ENCODE measurements at regions not wholly inside any gene's neighbourhood (a gene's known extent, or its start where the extent isn't known, plus 50 kb on each side); places are given as distances from the start of the nearest gene placed in this dataset.

DNA sequence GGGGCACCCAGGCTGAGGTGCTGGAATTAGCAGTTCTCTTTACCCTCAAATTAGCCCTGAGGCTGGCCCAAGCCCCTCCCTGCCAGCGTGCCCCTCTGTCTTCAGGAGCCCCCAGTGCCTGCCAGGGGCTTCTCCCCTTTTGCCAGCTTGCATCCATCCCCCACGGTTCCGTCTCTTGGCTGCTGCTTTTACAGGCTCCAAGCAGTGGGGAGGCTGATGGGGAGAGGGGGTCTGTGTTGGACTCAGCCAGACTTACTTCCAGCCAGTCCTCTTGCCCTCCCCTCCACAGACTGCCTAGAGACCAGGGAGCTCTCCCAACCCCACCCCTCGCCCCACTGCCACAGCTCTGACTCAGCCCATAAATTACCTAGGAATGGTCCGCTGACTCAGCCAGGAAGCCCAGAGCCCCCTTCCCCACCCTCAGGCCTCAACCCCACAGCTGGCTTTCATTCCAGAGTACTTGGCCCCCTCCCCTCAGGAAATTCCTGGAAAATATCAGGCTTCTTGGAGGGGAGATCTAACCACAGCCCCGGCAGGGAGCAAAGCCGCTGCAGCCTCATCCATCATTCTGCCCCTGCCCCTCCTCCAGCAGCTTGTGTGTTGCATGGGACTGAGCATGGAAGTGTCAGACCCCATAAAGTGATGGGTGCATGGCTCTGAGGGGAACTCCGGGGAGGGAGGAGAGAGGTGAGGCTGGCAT, 184.6 kb downstream of the ZFP36L2 start:
- Histone ChIP-seq H3K4me3 (ENCODE audit: low read length) (no peak overlapping the region), H3K4me1 (ENCODE audit: control insufficient read depth, insufficient read depth, low read length) (peaks cover 77% of the 10 kb centered on the region), H3K27ac (ENCODE audit: low read length) (peak overlapping the region; percentile 94), H3K27me3 (ENCODE audit: control insufficient read depth, insufficient read depth, low read length) (no peaks in the 10 kb centered on the region), H3K36me3 (ENCODE audit: control insufficient read depth, insufficient read depth, low read length) (no peaks in the 10 kb centered on the region), H3K9me3 (ENCODE audit: control insufficient read depth, low read depth, low read length) (peaks cover 2% of the 10 kb centered on the region)
- DNase-seq, result peak; percentile 86 to 89
- WGBS (ENCODE audit: insufficient coverage, low lambda C conversion rate), result no CpG with 5 or more reads among the region's 8 CpGs

DNA sequence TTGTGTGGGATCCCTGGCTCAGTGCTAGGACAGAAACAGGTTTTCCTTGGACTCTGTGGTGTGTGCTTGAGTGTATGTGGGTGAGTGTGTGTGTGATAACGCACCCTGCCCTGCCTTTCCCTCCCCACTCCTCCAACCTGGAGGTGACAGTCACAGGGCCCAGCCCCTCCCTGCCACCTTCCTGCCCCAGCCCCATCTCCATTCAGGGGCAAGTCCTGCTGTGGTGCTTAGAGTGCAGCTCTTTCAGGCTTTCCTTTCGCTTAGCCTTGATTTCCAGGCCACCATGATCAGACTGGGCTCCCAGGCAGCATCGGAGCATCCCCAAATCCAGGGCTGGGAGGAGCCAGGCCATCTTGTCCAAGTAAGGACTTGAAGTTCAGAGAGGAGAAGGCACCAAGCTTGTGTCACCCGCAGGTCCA, 185.2 kb downstream of the ZFP36L2 start:
- H3K36me3 ChIP-seq (ENCODE audit: control insufficient read depth, insufficient read depth, low read length), result no peaks in the 10 kb centered on the region
- H3K4me1 ChIP-seq (ENCODE audit: control insufficient read depth, insufficient read depth, low read length), result peaks cover 72% of the 10 kb centered on the region
- H3K9me3 ChIP-seq (ENCODE audit: control insufficient read depth, low read depth, low read length), result no peaks in the 10 kb centered on the region
- H3K4me3 ChIP-seq (ENCODE audit: low read length), result no peak overlapping the region
- no peaks in the 10 kb centered on the region for H3K27me3 ChIP-seq (ENCODE audit: control insufficient read depth, insufficient read depth, low read length)
- no CpG with 5 or more reads among the region's 4 CpGs for WGBS (ENCODE audit: insufficient coverage, low lambda C conversion rate)
- H3K27ac ChIP-seq (ENCODE audit: low read length), result peak overlapping the region; percentile 94
- peak; percentile 80 to 88 for DNase-seq

DNA sequence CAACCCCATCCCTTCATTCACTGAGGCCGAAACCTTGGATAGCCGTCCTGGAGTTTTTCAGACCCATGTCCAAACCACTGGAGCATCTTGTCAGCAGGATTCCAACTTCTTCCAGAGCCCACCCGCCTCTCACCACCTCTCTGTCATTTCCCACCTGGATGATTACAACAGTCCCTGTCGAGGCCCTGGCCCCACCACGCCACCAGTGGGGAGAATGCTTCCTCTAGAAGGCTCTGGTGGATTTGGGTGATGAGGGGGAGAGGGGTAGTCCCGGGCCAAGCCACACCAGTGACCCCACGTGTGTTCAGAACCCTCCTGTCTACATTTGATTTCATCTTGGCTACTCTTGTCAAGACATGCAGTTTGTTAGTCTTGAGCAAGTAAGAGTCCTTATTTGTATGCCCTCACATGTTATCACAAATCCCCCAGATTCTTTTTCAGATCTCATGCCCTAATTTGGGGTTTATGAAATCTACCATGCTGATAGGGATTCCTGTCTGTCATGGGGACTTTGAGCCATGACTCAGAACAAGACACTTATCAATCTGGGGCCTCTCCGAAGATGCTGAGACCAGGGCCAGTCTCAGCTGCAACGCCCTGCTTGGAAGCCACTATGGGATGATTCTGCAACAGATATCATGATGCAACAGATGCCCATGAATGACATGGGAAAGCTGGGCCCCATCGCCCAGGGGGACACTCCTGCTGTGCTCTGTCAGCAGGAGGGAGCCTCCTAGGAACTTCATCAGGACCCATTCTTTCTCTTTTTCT, 186.1 kb downstream of the ZFP36L2 start:
- Histone ChIP-seq H3K27me3 (ENCODE audit: control insufficient read depth, insufficient read depth, low read length) (no peaks in the 10 kb centered on the region), H3K27ac (ENCODE audit: low read length) (peak overlapping the region; percentile 94), H3K4me3 (ENCODE audit: low read length) (no peak overlapping the region), H3K36me3 (ENCODE audit: control insufficient read depth, insufficient read depth, low read length) (no peaks in the 10 kb centered on the region), H3K4me1 (ENCODE audit: control insufficient read depth, insufficient read depth, low read length) (peaks cover 67% of the 10 kb centered on the region), H3K9me3 (ENCODE audit: control insufficient read depth, low read depth, low read length) (no peaks in the 10 kb centered on the region)
- peak; percentile 88 to 89 for DNase-seq
- no CpG with 5 or more reads among the region's 10 CpGs for WGBS (ENCODE audit: insufficient coverage, low lambda C conversion rate)

DNA sequence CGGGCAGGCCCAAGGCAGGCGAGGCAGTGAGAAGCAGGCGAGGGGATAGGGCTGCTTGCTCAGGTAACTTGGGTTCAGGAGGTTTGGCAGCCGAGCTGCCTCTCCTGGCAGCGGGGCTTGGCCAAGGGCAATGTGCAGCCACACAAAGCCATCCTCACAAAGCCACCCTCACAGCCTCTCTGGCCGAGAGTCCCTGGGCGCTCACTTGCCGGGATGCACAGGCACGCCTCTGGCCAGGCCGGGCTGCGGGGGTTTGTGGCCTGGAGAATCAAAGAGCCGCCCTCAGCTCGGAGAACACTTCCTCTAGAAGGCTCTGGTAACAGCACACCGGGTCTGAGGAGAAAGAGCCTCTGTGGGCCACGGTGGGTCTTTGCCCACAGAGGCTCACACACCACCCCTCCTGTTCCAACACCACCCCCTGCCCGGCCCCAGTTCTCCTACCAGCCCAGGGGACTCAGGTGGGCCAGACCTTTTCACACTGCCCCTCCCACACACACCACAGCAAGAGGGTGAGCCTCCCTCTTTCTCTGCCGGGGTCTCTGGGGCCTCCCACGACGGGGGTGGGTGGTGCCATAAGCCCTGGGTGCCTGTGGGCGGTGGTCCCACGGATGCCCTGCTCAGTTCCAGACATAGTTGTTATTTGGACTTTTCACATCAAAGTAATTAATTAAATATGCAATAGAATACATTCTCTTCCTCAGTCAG, 186.9 kb downstream of the ZFP36L2 start:
- Histone ChIP-seq H3K4me3 (ENCODE audit: low read length) (no peak overlapping the region), H3K27ac (ENCODE audit: low read length) (peak overlapping the region; percentile 94), H3K9me3 (ENCODE audit: control insufficient read depth, low read depth, low read length) (no peaks in the 10 kb centered on the region), H3K4me1 (ENCODE audit: control insufficient read depth, insufficient read depth, low read length) (peaks cover 63% of the 10 kb centered on the region), H3K36me3 (ENCODE audit: control insufficient read depth, insufficient read depth, low read length) (no peaks in the 10 kb centered on the region), H3K27me3 (ENCODE audit: control insufficient read depth, insufficient read depth, low read length) (no peaks in the 10 kb centered on the region)
- no CpG with 5 or more reads among the region's 21 CpGs for WGBS (ENCODE audit: insufficient coverage, low lambda C conversion rate)
- no peak for DNase-seq

DNA sequence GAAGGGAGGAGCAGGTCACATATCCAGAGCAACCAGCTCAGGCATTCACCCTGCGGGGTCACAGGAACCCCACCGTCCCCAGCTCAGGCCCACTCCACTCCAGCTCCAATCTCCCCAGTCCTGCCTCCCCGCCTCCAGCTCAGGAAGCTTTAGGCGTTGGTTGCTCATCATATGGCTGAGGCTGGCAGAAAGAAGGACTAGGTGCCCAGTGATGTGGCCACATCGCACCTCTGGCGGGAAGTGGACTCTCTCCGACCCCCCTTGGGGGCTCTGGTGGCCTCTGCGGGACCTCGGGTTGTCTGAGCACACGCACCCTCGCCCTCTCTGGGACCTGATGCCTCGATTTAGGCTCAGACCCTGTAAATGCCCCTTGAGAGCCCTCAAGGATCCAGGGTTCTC, 187.7 kb downstream of the ZFP36L2 start:
- peak overlapping the region; percentile 94 for H3K27ac ChIP-seq (ENCODE audit: low read length)
- no CpG with 5 or more reads among the region's 12 CpGs for WGBS (ENCODE audit: insufficient coverage, low lambda C conversion rate)

DNA sequence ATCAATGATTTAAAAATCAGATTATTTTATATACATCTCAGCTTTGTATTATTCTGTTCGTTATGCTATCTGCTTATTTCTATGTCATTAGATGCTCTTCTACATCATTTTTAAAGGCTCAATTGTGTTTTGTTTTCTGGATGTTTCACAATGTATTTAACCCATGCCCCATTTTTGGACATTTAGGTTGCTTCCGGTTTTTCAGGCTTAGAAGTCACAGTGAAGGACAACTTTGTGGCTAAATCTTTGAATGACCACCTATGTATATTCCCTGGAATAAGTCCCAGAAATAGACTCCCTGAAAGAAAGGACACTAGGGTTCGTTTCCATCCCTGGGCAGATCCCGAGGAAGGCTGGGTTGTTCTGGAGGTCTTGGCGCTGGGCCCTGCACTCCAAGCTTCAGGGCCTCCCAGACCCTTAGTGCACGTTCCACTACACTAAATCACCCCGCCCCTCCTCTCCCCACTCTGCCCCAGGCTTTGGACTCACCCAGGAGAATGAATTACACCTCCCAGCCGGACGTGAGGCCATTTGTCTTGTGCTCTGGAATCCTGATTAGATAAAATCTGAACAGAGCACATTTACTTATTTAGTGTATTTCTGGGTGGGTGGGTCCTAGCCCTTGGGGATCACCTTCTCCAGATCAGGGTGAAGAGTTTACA, 188.2 kb downstream of the ZFP36L2 start:
- Histone ChIP-seq H3K27me3 (ENCODE audit: control insufficient read depth, insufficient read depth, low read length) (no peaks in the 10 kb centered on the region), H3K9me3 (ENCODE audit: control insufficient read depth, low read depth, low read length) (no peaks in the 10 kb centered on the region), H3K4me3 (ENCODE audit: low read length) (no peak overlapping the region), H3K36me3 (ENCODE audit: control insufficient read depth, insufficient read depth, low read length) (no peaks in the 10 kb centered on the region), H3K27ac (ENCODE audit: low read length) (peak overlapping the region; percentile 94), H3K4me1 (ENCODE audit: control insufficient read depth, insufficient read depth, low read length) (peaks cover 56% of the 10 kb centered on the region)
- 78% methylated on average over 1 of the region's 9 CpGs for WGBS (ENCODE audit: insufficient coverage, low lambda C conversion rate)
- peak; percentile 54 to 70 for DNase-seq

More for the DNA sequence above, 187.7 kb downstream of the ZFP36L2 start:
- H3K4me1 ChIP-seq (ENCODE audit: control insufficient read depth, insufficient read depth, low read length), result peaks cover 60% of the 10 kb centered on the region
- no peaks in the 10 kb centered on the region for H3K36me3 ChIP-seq (ENCODE audit: control insufficient read depth, insufficient read depth, low read length)
- H3K9me3 ChIP-seq (ENCODE audit: control insufficient read depth, low read depth, low read length), result no peaks in the 10 kb centered on the region
- no peak overlapping the region for H3K4me3 ChIP-seq (ENCODE audit: low read length)
- no peaks in the 10 kb centered on the region for H3K27me3 ChIP-seq (ENCODE audit: control insufficient read depth, insufficient read depth, low read length)
- no peak for DNase-seq

DNA sequence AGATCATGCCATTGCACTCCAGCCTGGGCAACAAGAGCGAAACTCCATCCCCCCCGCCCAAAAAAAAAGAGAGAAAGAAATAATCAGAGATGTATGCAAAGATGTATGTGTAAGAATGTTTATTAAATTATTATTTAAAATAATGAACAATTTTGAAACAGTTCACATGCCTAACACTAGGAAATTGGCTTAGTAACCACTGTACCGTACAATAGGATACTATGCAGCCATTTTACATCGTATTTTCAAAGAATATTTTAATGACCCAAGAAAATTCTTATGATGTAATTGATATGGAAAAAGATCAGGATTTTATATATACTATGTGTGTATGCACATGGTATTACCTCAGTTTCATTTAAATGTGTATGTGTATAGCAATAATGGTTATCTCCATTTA, 190.5 kb downstream of the ZFP36L2 start:
- no CpG with 5 or more reads among the region's 4 CpGs for WGBS (ENCODE audit: insufficient coverage, low lambda C conversion rate)
- Histone ChIP-seq H3K27me3 (ENCODE audit: control insufficient read depth, insufficient read depth, low read length) (no peaks in the 10 kb centered on the region), H3K4me1 (ENCODE audit: control insufficient read depth, insufficient read depth, low read length) (peaks cover 52% of the 10 kb centered on the region)

DNA sequence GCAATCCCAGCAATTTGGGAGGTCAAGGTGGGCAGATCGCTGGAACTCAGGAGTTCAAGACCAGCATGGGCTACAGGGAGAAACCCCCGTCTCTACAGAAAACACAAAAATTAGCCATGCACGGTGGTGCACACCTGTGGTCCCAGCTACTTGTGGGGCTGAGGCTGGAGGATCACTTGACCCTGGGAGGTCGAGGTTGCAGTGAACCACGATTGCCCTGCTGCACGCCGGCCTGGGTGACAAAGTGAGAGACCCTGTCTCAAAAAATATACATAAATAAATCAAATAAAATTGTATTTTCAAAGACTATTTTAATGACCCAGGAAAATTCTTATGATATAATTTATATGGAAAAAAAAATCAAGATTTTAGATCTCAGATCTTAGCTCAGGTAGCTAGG, 191.5 kb downstream of the ZFP36L2 start:
- DNase-seq, result no peak
- no peak overlapping the region for H3K4me3 ChIP-seq (ENCODE audit: low read length)
- H3K4me1 ChIP-seq (ENCODE audit: control insufficient read depth, insufficient read depth, low read length), result peaks cover 44% of the 10 kb centered on the region
- H3K36me3 ChIP-seq (ENCODE audit: control insufficient read depth, insufficient read depth, low read length), result no peaks in the 10 kb centered on the region
- no peaks in the 10 kb centered on the region for H3K27me3 ChIP-seq (ENCODE audit: control insufficient read depth, insufficient read depth, low read length)
- H3K27ac ChIP-seq (ENCODE audit: low read length), result no peak overlapping the region
- H3K9me3 ChIP-seq (ENCODE audit: control insufficient read depth, low read depth, low read length), result no peaks in the 10 kb centered on the region
- WGBS (ENCODE audit: insufficient coverage, low lambda C conversion rate), result no CpG with 5 or more reads among the region's 7 CpGs

More for the DNA sequence above, 190.5 kb downstream of the ZFP36L2 start:
- Histone ChIP-seq H3K4me3 (ENCODE audit: low read length) (no peak overlapping the region), H3K27ac (ENCODE audit: low read length) (no peak overlapping the region), H3K36me3 (ENCODE audit: control insufficient read depth, insufficient read depth, low read length) (no peaks in the 10 kb centered on the region), H3K9me3 (ENCODE audit: control insufficient read depth, low read depth, low read length) (no peaks in the 10 kb centered on the region)
- DNase-seq, result no peak

DNA sequence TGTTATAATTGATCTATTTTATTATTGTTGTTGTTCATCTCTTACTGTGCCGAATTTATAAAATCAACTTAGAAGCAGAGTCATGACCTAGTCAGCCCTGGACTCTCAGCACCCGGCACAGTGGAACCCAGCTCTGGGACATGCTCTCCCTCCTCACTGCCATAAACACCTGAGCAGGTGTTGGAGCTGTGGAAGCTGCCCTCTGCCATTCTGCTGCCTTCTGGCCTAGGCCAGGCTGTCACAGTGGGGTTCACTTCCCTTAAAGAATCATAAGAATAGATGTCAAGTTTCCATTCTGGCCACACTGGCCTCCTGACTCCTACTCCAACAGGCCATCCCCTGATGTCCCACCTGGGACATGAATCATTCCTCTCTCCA, 192.2 kb downstream of the ZFP36L2 start:
- Histone ChIP-seq H3K27me3 (ENCODE audit: control insufficient read depth, insufficient read depth, low read length) (no peaks in the 10 kb centered on the region), H3K27ac (ENCODE audit: low read length) (no peak overlapping the region), H3K4me3 (ENCODE audit: low read length) (no peak overlapping the region), H3K9me3 (ENCODE audit: control insufficient read depth, low read depth, low read length) (no peaks in the 10 kb centered on the region), H3K4me1 (ENCODE audit: control insufficient read depth, insufficient read depth, low read length) (peaks cover 40% of the 10 kb centered on the region), H3K36me3 (ENCODE audit: control insufficient read depth, insufficient read depth, low read length) (no peaks in the 10 kb centered on the region)
- DNase-seq, result no peak
- no CpG with 5 or more reads among the region's 2 CpGs for WGBS (ENCODE audit: insufficient coverage, low lambda C conversion rate)

Data from large intestine (tissue), 3 donors.